Activated CD4-positive, alpha-beta T cell treated with anti-CD3 and anti-CD28 coated beads, Interleukin-2, amount 10 ng/mL, durations not matched to agents 24 days and 14 days (primary cell): ENCODE measurements at regions not wholly inside any gene's neighbourhood (a gene's known extent, or its start where the extent isn't known, plus 50 kb on each side); places are given as distances from the start of the nearest gene placed in this dataset.

Experiments used
- DNase-seq: peaks from one replicate; pipeline ENCODE4 v3.0.0; 2022
- H3K27ac Mint-ChIP-seq: one replicate; pipeline ENCODE4 v1.8.0; 2022; ENCODE audit warnings: mild to moderate bottlenecking, mixed read lengths
- H3K27me3 Mint-ChIP-seq: one replicate; pipeline ENCODE4 v1.8.0; 2022; ENCODE audit warnings: mixed read lengths
- H3K36me3 Mint-ChIP-seq: one replicate; pipeline ENCODE4 v1.8.0; 2022; ENCODE audit warnings: low read depth, mild to moderate bottlenecking, mixed read lengths
- H3K4me1 Mint-ChIP-seq: one replicate; pipeline ENCODE4 v1.8.0; 2021; ENCODE audit warnings: mixed read lengths
- H3K4me3 Mint-ChIP-seq: one replicate; pipeline ENCODE4 v1.8.0; 2022; ENCODE audit warnings: mild to moderate bottlenecking, moderate library complexity, mixed read lengths
- H3K9me3 Mint-ChIP-seq: one replicate; pipeline ENCODE4 v1.8.0; 2021; ENCODE audit warnings: mixed read lengths
- intact Hi-C: fragments of 100-400 bp; cut with micrococcal nuclease; formaldehyde crosslinking; loops from one replicate; pipeline ENCODE4 v1.15.1; 2023

DNA sequence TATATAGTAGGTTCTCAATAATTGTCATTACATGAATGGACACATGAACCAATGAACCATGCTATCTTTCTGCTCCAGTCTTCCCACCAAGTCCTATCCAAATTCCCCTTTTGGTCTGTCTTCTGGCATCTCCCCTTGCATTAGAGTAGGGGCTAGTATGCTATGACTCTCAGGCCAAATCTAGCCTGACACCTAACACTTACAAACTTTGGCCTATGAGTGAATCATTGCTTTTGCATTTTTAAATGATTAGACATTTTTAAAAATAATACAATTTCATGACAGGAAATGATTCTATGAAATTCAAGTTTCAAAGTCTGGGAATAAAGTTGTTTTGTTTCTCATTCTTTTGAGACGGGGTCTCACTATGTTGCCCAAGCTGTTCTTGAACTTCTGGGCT is 102.5 kb upstream of the MAF start:
- H3K36me3 Mint-ChIP-seq, result no peaks in the 10 kb centered on the region
- DNase-seq, result no peak
- H3K27ac Mint-ChIP-seq, result no peak overlapping the region
- peaks cover 9% of the 10 kb centered on the region for H3K27me3 Mint-ChIP-seq
- intact Hi-C loops, result no loop called here
- no peak overlapping the region for H3K4me3 Mint-ChIP-seq
- peaks cover 3% of the 10 kb centered on the region for H3K9me3 Mint-ChIP-seq
- H3K4me1 Mint-ChIP-seq, result peaks cover 2% of the 10 kb centered on the region

DNA sequence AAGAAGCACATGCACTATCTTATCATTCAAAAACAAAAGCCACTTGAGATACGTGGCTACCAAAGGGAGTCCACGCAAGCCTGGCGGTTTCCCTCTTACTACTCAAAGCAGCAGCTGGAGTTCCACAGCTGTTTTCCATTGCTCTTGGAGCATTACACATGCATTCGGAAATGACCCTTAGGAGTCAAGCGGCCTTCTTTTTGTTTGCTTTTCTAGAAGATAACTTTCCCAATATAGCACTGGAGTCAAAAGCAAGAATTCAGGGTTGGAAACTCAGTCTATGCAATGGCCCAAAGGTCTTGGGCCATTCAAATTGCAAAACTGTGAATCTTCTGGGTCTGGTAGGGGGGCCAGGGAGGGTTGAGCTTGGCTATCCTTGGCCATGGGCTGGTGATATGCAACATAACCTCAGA is 97.8 kb upstream of the MAF start:
- Mint-ChIP-seq H3K36me3 (no peaks in the 10 kb centered on the region), H3K4me1 (peaks cover 2% of the 10 kb centered on the region), H3K27ac (no peak overlapping the region), H3K27me3 (peaks cover 5% of the 10 kb centered on the region), H3K9me3 (peaks cover 17% of the 10 kb centered on the region), H3K4me3 (no peak overlapping the region)
- no peak for DNase-seq
- intact Hi-C loops, result no loop called here

- peaks cover 5% of the 10 kb centered on the region for H3K27me3 Mint-ChIP-seq
- H3K27ac Mint-ChIP-seq, result no peak overlapping the region
- peaks cover 20% of the 10 kb centered on the region for H3K9me3 Mint-ChIP-seq
- no peak overlapping the region for H3K4me3 Mint-ChIP-seq
- H3K4me1 Mint-ChIP-seq, result peaks cover 2% of the 10 kb centered on the region
- intact Hi-C loops, result no loop called here
- no peak for DNase-seq
- H3K36me3 Mint-ChIP-seq, result no peaks in the 10 kb centered on the region
Measured at GRCh38 chr16:79697562-79698112, 97.1 kb upstream of the MAF start.

DNA sequence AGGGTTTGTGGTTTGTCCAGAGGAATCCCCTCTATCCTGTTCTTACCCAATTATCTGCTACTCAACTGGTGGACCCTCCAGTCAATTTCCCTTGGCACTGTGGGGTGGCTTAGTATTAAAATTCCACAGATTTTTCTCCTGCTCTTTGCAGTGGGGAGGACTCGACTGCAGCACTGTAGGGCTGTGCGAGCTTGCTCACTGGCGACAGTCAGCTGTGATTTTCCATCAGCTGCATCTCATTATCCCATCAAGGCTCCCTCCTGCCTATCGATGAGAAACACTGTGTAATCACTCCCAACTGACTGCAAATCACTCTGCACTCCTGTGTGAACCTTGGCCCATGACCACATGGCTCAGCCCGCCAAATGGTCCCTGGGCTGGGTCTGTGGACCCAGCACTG is 90.5 kb upstream of the MAF start:
- Mint-ChIP-seq H3K4me3 (no peak overlapping the region), H3K27ac (no peak overlapping the region), H3K36me3 (no peaks in the 10 kb centered on the region), H3K27me3 (peaks cover 1% of the 10 kb centered on the region), H3K9me3 (peaks cover 18% of the 10 kb centered on the region), H3K4me1 (no peaks in the 10 kb centered on the region)
- DNase-seq, result no peak
- intact Hi-C loops, result no loop called here

DNA sequence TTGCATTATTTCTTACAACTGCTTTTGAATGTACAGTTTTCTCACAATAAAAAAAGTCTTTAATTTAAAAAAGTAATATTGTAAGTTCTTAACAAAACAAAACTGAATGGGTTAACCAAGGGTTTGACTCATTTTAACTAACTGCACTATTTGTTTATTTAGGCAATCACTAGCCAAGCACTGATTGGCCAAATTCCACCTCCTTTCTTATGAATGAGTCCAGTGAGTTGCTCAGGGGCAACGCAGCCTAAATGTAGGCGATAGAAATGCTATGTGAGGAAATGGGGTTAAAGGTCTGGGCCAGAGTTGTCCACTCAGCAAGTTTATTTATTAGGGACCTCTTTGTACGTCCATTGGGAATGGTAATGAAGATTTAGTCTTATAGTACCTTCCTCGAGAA is 89.6 kb upstream of the MAF start:
- no peak for DNase-seq
- H3K36me3 Mint-ChIP-seq, result no peaks in the 10 kb centered on the region
- H3K4me1 Mint-ChIP-seq, result no peaks in the 10 kb centered on the region
- intact Hi-C loops, result no loop called here
- no peak overlapping the region for H3K4me3 Mint-ChIP-seq
- peaks cover 18% of the 10 kb centered on the region for H3K9me3 Mint-ChIP-seq
- peaks cover 5% of the 10 kb centered on the region for H3K27me3 Mint-ChIP-seq
- H3K27ac Mint-ChIP-seq, result no peak overlapping the region

DNA sequence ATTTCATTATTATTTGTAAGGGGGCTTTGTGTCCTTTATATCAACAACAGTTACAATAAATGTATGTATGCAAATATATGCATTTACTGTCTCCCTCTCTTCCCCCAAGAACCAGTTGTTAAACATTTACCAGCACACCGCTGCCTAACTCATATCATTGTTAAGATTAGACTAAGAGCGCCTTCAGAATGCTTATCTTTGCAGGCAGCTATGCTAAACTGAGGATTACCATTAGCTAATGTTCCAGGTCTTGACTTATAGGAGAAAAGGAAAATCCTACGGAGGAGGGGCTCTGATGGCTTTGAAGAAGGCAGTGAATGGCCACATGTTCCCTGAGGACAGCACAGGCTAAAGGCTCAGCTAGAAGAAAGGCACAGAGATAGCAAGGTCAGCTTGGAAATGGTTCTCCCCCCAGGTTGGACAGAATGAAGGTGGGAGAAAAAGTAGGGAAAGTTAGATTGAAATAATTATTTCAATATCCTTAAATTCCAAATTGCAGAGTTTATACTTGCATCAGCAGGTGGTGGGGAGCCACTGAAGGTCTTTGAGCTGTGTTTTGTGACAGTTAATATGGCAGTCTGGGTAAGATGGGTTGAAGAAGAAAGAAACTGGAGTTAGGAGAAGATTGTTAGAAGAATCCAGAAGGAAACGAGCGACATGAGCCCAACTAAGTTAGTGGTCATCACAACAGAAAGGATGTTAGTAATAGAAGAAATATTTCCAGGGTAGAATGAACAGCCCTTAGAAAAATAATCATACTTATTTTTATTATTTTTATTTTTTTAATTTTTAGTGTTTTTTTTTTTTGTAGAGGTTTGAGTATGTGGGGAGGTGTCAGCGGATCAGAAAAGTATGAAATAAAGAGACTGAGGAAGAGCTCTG is 87.0 kb upstream of the MAF start:
- Mint-ChIP-seq H3K36me3 (no peaks in the 10 kb centered on the region), H3K9me3 (peaks cover 4% of the 10 kb centered on the region), H3K27me3 (peaks cover 7% of the 10 kb centered on the region), H3K27ac (no peak overlapping the region), H3K4me1 (no peaks in the 10 kb centered on the region), H3K4me3 (no peak overlapping the region)
- intact Hi-C loops, result no loop called here
- no peak for DNase-seq

DNA sequence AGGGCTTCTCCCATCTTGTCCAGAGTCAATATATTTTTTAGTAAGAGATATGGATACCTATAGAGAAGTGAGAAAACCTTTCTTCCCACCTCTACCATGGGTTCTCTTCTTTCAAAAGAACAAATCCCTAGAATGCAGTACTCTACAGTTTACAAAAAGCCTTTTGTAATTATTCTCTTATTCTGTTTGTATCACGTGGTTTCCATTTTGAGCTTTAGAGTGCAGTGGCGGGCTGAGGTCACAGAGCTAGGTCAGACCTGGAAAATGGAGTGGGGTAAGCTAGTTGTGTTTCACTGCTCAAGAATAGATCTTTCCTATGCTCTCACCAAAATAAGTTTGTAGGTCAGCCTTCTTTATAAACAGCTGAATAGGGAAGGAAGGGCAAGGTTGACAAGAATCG is 85.3 kb upstream of the MAF start:
- no peak for DNase-seq
- Mint-ChIP-seq H3K27me3 (peaks cover 12% of the 10 kb centered on the region), H3K36me3 (no peaks in the 10 kb centered on the region), H3K27ac (no peak overlapping the region), H3K4me1 (no peaks in the 10 kb centered on the region), H3K9me3 (peaks cover 4% of the 10 kb centered on the region), H3K4me3 (no peak overlapping the region)
- intact Hi-C loops, result no loop called here

DNA sequence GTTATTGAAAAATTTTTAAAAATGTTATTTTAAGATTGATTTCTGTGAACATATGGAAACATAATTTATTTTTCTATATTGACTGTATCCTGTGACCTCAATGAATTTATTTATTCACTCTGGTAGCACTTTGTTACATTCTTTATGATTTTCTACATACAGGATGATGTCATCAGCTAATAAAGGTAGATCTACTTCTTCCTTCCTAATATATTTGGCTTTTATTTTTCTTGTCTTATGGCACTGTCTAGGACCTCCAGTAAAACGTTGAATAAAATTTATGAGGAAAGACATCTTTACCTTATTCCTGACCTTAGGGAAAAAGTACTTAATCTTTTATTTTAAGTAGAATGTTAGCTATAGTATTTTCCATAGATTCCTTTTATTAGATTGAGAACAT is 78.8 kb upstream of the MAF start:
- Mint-ChIP-seq H3K4me1 (no peaks in the 10 kb centered on the region), H3K27ac (no peak overlapping the region), H3K36me3 (peaks cover 1% of the 10 kb centered on the region), H3K4me3 (no peak overlapping the region), H3K9me3 (peaks cover 5% of the 10 kb centered on the region), H3K27me3 (peaks cover 21% of the 10 kb centered on the region)
- intact Hi-C loops, result no loop called here
- DNase-seq, result no peak

DNA sequence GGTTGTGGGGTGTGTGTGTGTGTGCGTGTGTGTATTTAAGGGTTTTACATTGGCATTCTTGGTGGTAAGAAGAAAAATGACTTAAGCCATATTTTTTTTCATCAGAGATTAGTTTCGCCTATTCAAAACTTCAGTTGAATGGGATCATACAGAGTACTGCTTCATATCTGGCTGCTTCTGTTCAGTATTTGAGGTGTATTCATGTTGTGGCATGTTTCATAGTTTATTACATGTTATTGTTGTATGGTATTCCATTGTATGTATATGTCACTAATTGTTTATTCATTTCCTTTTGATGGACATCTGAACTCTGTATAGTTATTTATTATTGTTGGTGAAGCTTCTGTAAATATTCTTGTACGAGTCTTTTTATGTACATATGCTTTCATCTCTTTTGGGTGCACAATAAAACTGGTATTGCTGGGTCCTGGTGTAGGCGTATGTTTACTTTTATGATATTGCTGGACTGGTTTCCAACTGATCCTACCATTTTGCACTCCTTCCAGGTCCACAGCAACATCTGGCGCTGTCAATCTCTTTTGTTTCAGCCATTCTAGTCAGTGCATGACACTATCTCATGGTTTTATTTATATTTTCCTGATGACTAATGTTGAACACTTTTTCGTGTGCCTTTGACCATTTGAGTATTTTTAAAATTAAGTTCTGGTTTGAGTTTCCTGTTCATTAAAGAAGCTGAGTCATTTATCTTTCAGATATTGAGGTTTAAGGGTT is 77.4 kb upstream of the MAF start:
- no peaks in the 10 kb centered on the region for H3K4me1 Mint-ChIP-seq
- H3K27me3 Mint-ChIP-seq, result peaks cover 22% of the 10 kb centered on the region
- no peak for DNase-seq
- no peak overlapping the region for H3K27ac Mint-ChIP-seq
- H3K9me3 Mint-ChIP-seq, result peaks cover 5% of the 10 kb centered on the region
- H3K36me3 Mint-ChIP-seq, result peaks cover 1% of the 10 kb centered on the region
- H3K4me3 Mint-ChIP-seq, result no peak overlapping the region
- intact Hi-C loops, result no loop called here

DNA sequence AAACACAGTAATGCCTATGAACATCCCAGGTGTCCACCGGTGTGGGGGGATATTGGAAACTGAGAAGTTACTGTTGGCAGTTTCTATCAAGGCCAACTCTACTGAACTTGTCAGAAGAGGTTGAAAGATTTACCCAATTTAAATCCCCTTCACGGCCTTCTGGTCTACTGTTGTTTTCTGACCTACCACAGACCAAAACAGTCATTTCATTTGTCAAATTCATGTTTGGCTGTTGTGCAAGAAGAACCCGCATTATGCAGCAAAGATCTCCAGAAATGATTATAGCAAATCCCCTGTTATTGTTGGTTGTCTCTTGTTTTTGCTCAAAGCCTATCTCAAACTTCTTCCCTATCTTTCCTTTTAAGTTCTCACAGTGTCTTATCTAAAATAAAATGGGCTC is 73.1 kb upstream of the MAF start:
- no peaks in the 10 kb centered on the region for H3K4me1 Mint-ChIP-seq
- intact Hi-C loops, result no loop called here
- peaks cover 19% of the 10 kb centered on the region for H3K27me3 Mint-ChIP-seq
- H3K36me3 Mint-ChIP-seq, result peaks cover 1% of the 10 kb centered on the region
- no peak overlapping the region for H3K27ac Mint-ChIP-seq
- DNase-seq, result peak; percentile 35
- peaks cover 12% of the 10 kb centered on the region for H3K9me3 Mint-ChIP-seq
- H3K4me3 Mint-ChIP-seq, result no peak overlapping the region

DNA sequence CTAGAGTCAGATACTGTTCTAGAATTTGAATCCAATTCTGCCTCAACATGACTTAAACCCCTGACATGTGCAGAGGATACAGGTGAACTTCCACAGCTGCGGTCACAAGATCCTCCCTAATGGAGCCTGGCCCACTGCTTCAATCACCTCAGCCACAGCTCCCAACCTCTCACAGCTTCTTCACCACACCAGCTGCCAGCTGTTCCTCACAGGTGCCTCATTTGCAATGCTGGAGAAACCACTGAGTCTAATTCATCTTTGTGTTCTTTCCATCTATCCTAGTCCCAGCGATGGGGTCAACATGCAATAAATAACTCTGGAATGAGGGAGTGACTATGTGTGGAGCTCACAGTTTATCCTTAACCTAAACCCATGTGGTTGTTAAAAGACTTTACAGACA is 72.0 kb upstream of the MAF start:
- intact Hi-C loops, result no loop called here
- DNase-seq, result peak; percentile 31
- Mint-ChIP-seq H3K9me3 (peaks cover 12% of the 10 kb centered on the region), H3K36me3 (peaks cover under 1% of the 10 kb centered on the region), H3K4me1 (no peaks in the 10 kb centered on the region), H3K27ac (no peak overlapping the region), H3K4me3 (no peak overlapping the region), H3K27me3 (peaks cover 15% of the 10 kb centered on the region)

DNA sequence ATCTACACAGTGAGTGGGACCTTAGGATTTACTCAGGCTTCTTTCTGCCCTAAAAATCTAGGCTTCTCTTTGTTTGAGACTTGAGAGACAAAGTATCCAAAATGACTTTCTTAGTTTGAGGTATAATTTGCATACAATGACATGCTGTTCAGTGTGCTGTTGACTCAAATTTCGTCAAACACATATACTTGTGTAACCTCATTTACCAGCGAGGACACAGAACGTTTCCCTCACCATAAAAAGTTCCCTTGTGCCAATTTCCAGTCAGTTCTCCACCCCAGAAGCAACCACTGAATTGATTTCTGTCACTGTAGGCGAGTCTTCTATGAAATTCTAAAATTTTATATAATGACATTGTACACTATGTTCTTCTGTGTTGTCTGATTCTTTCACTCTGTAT is 68.0 kb upstream of the MAF start:
- H3K4me1 Mint-ChIP-seq, result peaks cover 5% of the 10 kb centered on the region
- intact Hi-C loops, result no loop called here
- DNase-seq, result no peak
- H3K9me3 Mint-ChIP-seq, result peaks cover 10% of the 10 kb centered on the region
- peaks cover 6% of the 10 kb centered on the region for H3K27me3 Mint-ChIP-seq
- no peaks in the 10 kb centered on the region for H3K36me3 Mint-ChIP-seq
- H3K27ac Mint-ChIP-seq, result no peak overlapping the region
- H3K4me3 Mint-ChIP-seq, result no peak overlapping the region

GRCh38 chr16:79665970-79666369 is 65.4 kb upstream of the MAF start:
- Mint-ChIP-seq H3K36me3 (no peaks in the 10 kb centered on the region), H3K27me3 (peaks cover 7% of the 10 kb centered on the region), H3K4me1 (peaks cover 5% of the 10 kb centered on the region), H3K27ac (no peak overlapping the region), H3K9me3 (peaks cover 13% of the 10 kb centered on the region), H3K4me3 (no peak overlapping the region)
- no peak for DNase-seq
- intact Hi-C loops, result no loop called here

GRCh38 chr16:79664407-79664806 is 63.9 kb upstream of the MAF start:
- peaks cover 9% of the 10 kb centered on the region for H3K9me3 Mint-ChIP-seq
- H3K27ac Mint-ChIP-seq, result no peak overlapping the region
- no peak overlapping the region for H3K4me3 Mint-ChIP-seq
- peaks cover 9% of the 10 kb centered on the region for H3K27me3 Mint-ChIP-seq
- intact Hi-C loops, result no loop called here
- peaks cover 5% of the 10 kb centered on the region for H3K4me1 Mint-ChIP-seq
- DNase-seq, result no peak
- no peaks in the 10 kb centered on the region for H3K36me3 Mint-ChIP-seq
